Suprapubic skin (tissue), 4 donors: ENCODE measurements at regions not wholly inside any gene's neighbourhood (a gene's known extent, or its start where the extent isn't known, plus 50 kb on each side); places are given as distances from the start of the nearest gene placed in this dataset.
A peak's percentile ranks its signal among the peaks of the same experiment; 100 is the strongest.

ENCODE experiments used
- DNase-seq, 2 donors: peaks; one replicate each; pipeline ENCODE4 v3.0.0-alpha.2; 2019; ENCODE audit warnings: low spot score in 2 of 2
- H3K27ac ChIP-seq: fragments of 200-600 bp; sonication (generic); one replicate; pipeline ENCODE4 v1.5.1; 2019
- H3K27me3 ChIP-seq: fragments of 200-600 bp; sonication (generic); one replicate; pipeline ENCODE4 v1.5.1; 2019
- H3K36me3 ChIP-seq: fragments of 200-600 bp; sonication (generic); one replicate; pipeline ENCODE4 v1.5.1; 2019
- H3K4me1 ChIP-seq: fragments of 200-600 bp; sonication (generic); one replicate; pipeline ENCODE4 v1.5.1; 2019
- H3K4me3 ChIP-seq: fragments of 200-600 bp; sonication (generic); one replicate; pipeline ENCODE4 v1.5.1; 2019; ENCODE audit warnings: mild to moderate bottlenecking
- H3K9me3 ChIP-seq: fragments of 200-600 bp; sonication (generic); one replicate; pipeline ENCODE4 v1.5.1; 2019
- EP300 ChIP-seq: sonication (generic); formaldehyde crosslinking; IDR thresholded peaks from one replicate; pipeline ENCODE4 v1.6.1; 2017; ENCODE audit warnings: antibody characterized with exemption
- POLR2A ChIP-seq, 2 donors: fragments of 450-650 bp; IDR thresholded peaks; one replicate each; pipeline ENCODE4 v1.6.1; 2017; ENCODE audit warnings: antibody characterized with exemption in 2 of 2, mild to moderate bottlenecking in 2 of 2, moderate library complexity in 2 of 2
- POLR2AphosphoS5 ChIP-seq, 3 donors: sonication (generic); formaldehyde crosslinking; IDR thresholded peaks; one replicate each; pipeline ENCODE4 v1.6.1; 2017; ENCODE audit warnings: antibody characterized with exemption in 3 of 3
- whole genome bisulfite sequencing: methylation state at CpG from one replicate; pipeline ENCODE4 v1.1.5; 2018; 5-methylcytosine and 5-hydroxymethylcytosine counted together
- TF ChIP-seq, protein P1 (sequence below), 2 donors: fragments of 200-600 bp in 1 of 2; fragments of 450-650 bp in 1 of 2; sonication (generic) in 1 of 2; IDR thresholded peaks; one replicate each; pipeline ENCODE4 v1.5.1; 2016 to 2019; ENCODE audit warnings: antibody characterized with exemption in 2 of 2, mild to moderate bottlenecking in 1 of 2, moderate library complexity in 1 of 2

DNA sequence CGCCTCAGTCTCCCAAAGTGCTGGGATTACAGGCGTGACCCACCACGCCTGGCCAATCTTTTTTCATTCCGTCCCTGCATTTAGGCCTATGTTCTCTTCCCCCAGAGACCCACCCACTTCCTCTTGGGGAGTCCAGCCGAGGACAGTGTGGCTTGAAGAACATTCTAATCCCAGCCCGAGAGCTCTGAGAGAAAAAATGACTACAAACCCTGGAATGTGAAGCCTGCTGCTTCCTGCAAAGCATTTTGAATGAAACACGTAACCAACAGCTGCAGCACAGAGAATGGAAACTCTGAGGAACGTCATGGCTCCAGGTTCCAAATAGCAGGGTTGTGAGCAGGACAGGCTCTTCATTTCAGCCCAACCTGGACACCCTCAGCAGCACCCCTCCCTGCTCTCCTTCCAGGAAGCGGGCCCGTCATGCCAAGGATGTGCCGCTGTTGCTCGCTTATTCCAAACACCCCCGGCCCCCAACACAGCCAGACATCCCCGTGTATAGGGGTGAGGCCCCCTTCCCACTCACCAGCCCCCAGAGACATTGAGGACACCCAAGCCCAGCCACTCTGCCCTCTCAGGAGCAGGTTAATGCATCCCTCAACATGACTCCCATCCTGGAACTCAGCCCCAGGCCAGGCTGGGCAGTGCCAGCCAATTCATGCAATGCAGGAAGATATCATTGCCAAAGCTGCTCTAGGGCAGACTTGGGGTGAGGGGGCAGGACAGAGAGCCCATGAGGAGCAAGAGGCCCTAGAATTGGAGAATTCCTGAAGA is 139.8 kb downstream of the ZFP36L2 start:
- Histone ChIP-seq H3K4me1 (peaks cover 67% of the 10 kb centered on the region), H3K27me3 (no peaks in the 10 kb centered on the region), H3K36me3 (no peaks in the 10 kb centered on the region), H3K4me3 (no peak overlapping the region), H3K27ac (peak overlapping the region; percentile 93), H3K9me3 (peaks cover 4% of the 10 kb centered on the region)
- peak; percentile 86 to 90 for DNase-seq
- 6% methylated on average over 14 of the region's 14 CpGs for WGBS
- TF ChIP-seq POLR2A (IDR thresholded peaks at IDR 0.05), result no peak
- TF ChIP-seq, protein P1, sequence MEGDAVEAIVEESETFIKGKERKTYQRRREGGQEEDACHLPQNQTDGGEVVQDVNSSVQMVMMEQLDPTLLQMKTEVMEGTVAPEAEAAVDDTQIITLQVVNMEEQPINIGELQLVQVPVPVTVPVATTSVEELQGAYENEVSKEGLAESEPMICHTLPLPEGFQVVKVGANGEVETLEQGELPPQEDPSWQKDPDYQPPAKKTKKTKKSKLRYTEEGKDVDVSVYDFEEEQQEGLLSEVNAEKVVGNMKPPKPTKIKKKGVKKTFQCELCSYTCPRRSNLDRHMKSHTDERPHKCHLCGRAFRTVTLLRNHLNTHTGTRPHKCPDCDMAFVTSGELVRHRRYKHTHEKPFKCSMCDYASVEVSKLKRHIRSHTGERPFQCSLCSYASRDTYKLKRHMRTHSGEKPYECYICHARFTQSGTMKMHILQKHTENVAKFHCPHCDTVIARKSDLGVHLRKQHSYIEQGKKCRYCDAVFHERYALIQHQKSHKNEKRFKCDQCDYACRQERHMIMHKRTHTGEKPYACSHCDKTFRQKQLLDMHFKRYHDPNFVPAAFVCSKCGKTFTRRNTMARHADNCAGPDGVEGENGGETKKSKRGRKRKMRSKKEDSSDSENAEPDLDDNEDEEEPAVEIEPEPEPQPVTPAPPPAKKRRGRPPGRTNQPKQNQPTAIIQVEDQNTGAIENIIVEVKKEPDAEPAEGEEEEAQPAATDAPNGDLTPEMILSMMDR (IDR thresholded peaks at IDR 0.05), result no peak
- peak; percentile 86 for TF ChIP-seq EP300
- TF ChIP-seq POLR2AphosphoS5 (IDR thresholded peaks at IDR 0.05), result peak; percentile 64 to 92 (median 91)

DNA sequence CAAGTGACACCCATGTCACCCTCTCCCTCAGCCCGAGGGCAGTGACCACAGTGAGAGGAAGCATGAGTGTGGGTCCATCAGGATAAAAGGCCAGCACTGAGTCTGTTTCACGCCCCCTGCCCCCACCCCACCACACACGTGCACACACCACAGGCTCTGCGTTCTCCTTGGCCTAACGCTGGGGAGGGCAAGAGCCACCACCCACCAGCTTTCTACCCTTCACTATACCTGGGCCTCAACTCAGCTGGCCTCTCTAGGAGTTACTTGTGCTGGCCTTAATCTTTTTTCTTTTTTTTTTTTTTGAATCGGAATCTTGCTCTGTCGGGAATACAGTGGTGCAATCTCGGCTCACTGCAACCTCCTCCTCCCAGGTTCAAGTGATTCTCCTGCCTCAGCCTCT is 140.5 kb downstream of the ZFP36L2 start:
- Histone ChIP-seq H3K27ac (peak overlapping the region; percentile 93), H3K9me3 (peaks cover 4% of the 10 kb centered on the region), H3K4me1 (peaks cover 74% of the 10 kb centered on the region), H3K4me3 (no peak overlapping the region), H3K36me3 (no peaks in the 10 kb centered on the region), H3K27me3 (no peaks in the 10 kb centered on the region)
- DNase-seq, result no peak
- WGBS, result 48% methylated on average over 8 of the region's 8 CpGs
- TF ChIP-seq POLR2A (IDR thresholded peaks at IDR 0.05) (no peak), POLR2AphosphoS5 (IDR thresholded peaks at IDR 0.05) (no peak), EP300 (no peak)
- TF ChIP-seq, protein P1 (IDR thresholded peaks at IDR 0.05), result no peak

DNA sequence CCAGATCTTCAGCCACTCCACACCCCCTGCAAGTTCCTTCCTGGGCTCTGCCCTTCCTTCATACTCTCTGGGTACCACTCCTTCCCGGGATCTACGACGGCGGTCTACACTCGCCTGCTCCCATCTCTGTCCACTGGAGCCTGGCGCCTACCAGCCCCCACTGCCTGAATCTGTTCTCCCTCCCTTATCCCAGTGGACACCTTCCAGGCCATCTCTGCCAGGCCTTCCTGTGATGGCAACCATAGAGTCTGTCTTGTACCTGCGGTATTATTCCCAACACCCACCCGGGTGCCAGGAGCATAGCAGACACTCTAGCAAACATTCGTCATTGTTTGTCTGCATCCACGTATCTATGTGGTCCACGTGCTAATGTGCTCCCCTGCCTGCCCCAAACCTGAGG is 140.9 kb downstream of the ZFP36L2 start:
- Histone ChIP-seq H3K36me3 (no peaks in the 10 kb centered on the region), H3K9me3 (peaks cover under 1% of the 10 kb centered on the region), H3K27ac (peak overlapping the region; percentile 93), H3K4me3 (no peak overlapping the region), H3K4me1 (peaks cover 78% of the 10 kb centered on the region), H3K27me3 (no peaks in the 10 kb centered on the region)
- 85% methylated on average over 11 of the region's 11 CpGs for WGBS
- TF ChIP-seq, protein P1 (IDR thresholded peaks at IDR 0.05), result no peak
- TF ChIP-seq POLR2A (IDR thresholded peaks at IDR 0.05) (no peak), EP300 (no peak), POLR2AphosphoS5 (IDR thresholded peaks at IDR 0.05) (no peak)
- DNase-seq, result no peak

- Histone ChIP-seq H3K27me3 (no peaks in the 10 kb centered on the region), H3K4me1 (peaks cover 78% of the 10 kb centered on the region), H3K4me3 (no peak overlapping the region), H3K36me3 (no peaks in the 10 kb centered on the region), H3K27ac (peak overlapping the region; percentile 93), H3K9me3 (no peaks in the 10 kb centered on the region)
- DNase-seq, result no peak
- TF ChIP-seq POLR2A (IDR thresholded peaks at IDR 0.05) (no peak), POLR2AphosphoS5 (IDR thresholded peaks at IDR 0.05) (no peak), EP300 (no peak)
- TF ChIP-seq, protein P1 (IDR thresholded peaks at IDR 0.05), result no peak
- 32% methylated on average over 8 of the region's 8 CpGs for whole genome bisulfite sequencing
Measured at GRCh38 chr2:43084699-43085091, 141.7 kb downstream of the ZFP36L2 start.

DNA sequence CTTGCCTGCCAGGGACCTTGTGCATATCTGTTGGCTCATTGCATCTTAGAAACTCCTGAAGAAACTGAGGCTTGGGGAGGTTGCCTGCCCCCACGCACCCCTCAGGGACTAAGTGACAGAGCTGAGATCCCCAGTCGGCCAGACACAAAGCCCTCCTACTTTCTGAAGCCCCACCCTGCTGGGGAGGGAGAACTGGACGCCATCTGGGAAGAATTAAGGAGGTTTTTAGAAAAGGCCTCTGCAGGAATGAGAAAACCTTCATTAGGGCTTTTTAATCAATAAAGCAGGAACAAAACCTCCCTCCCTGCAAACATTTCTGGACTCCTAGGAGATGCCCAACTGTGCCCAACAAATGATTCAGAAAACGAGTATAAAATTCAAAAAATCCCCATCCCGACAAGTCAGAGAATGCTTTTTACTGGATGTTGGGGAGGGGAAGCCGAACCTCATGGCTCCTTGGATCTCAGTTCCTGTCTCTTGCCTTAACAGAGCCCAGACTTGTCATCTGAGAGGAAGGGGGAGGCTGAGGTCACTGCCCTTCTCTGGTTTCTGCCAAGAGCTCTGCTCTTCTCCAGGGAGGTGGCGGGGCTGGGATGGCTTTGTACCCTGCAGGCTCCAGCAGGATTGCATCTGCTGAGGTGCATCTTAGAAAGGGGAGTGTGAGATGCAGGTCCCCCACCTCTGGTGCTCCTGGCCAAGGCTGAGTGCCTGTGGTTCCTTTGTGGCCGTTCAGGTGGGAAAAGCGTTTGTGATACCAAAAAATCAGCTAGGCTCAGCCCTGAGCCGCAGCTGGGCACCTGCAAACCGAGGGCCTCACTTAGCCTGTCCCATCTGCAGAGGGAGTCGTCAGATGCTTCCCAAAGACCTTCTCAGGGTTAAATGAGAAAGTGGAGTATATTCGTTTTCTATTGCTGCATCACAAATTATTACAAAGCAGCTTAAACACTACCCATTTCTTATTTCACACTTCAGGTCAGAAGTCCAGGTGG is 142.4 kb downstream of the ZFP36L2 start:
- TF ChIP-seq POLR2A (IDR thresholded peaks at IDR 0.05), result no peak
- TF ChIP-seq EP300, result no peak
- TF ChIP-seq POLR2AphosphoS5 (IDR thresholded peaks at IDR 0.05), result no peak
- TF ChIP-seq, protein P1 (IDR thresholded peaks at IDR 0.05), result no peak
- H3K27me3 ChIP-seq, result no peaks in the 10 kb centered on the region
- 22% methylated on average over 11 of the region's 13 CpGs for WGBS
- peak overlapping the region; percentile 93 for H3K27ac ChIP-seq
- no peaks in the 10 kb centered on the region for H3K9me3 ChIP-seq
- H3K4me3 ChIP-seq, result no peak overlapping the region
- no peaks in the 10 kb centered on the region for H3K36me3 ChIP-seq
- H3K4me1 ChIP-seq, result peaks cover 85% of the 10 kb centered on the region
- no peak for DNase-seq
